Motor neuron (in vitro differentiated cells): ENCODE measurements at regions not wholly inside any gene's neighbourhood (a gene's known extent, or its start where the extent isn't known, plus 50 kb on each side); places are given as distances from the start of the nearest gene placed in this dataset.

Experiments
- ATAC-seq, 8 experiments: fragments of 200-7000 bp; cut with Tn5 transposase; replicated peaks in 6 of 8; 2 replicates each; pipeline ENCODE4 v1.8.0; 2021; ENCODE audit warnings: mild to moderate bottlenecking in 8 of 8, moderate library complexity in 8 of 8
- H3K27ac ChIP-seq, 2 donors: fragments of 250-450 bp; sonication (Bioruptor Pico); 2 replicates each; pipeline ENCODE4 v1.9.0; 2021; ENCODE audit warnings: antibody characterized with exemption in 2 of 2, mild to moderate bottlenecking in 2 of 2, moderate library complexity in 1 of 2
- H3K4me1 ChIP-seq, 2 donors: fragments of 250-450 bp; sonication (Bioruptor Pico); replicated peaks in 1 of 2; 2 replicates each; pipeline ENCODE4 v1.6.1; 2021; ENCODE audit warnings: antibody characterized with exemption in 2 of 2, mild to moderate bottlenecking in 2 of 2, moderate library complexity in 1 of 2
- H3K4me3 ChIP-seq, 5 donors: fragments of 250-450 bp; sonication (Bioruptor Pico); 2 replicates each; pipeline ENCODE4 v1.9.0; 2021; ENCODE audit warnings: antibody characterized with exemption in 5 of 5, mild to moderate bottlenecking in 5 of 5, moderate library complexity in 4 of 5
- WGBS, 10 experiments: fragments of 450-650 bp; shearing (Covaris generic); methylation state at CpG; one replicate each; pipeline ENCODE4 v1.0.0; 2022; 5-methylcytosine and 5-hydroxymethylcytosine counted together
- in situ Hi-C, 9 experiments: fragments of 400-800 bp; cut with MboI; loops; one replicate each; pipeline ENCODE4 v1.15.0; 2021; ENCODE audit warnings: low sequenced_read_pairs in 9 of 9, low pct_unique_long_range_greater_than_20kb in 2 of 9; ENCODE audit not compliant: unreplicated experiment in 9 of 9

- in situ Hi-C loops: no loop called here
- WGBS, 10 experiments: 80 to 100% (median 100%) methylated on average over 1 of the region's 1 CpG; no CpG with 5 or more reads in 4 of the 10 experiments
Observed at GRCh38 chr11:8775734-8776133, 93.1 kb downstream of the RPL27A start.

GRCh38 chr11:8776209-8776608 lies 93.6 kb downstream of the RPL27A start:
- ATAC-seq: no peak
- Histone ChIP-seq H3K27ac (no peak overlapping the region), H3K4me3 (no peak overlapping the region), H3K4me1 (no peaks in the 10 kb centered on the region)
- in situ Hi-C loops: no loop called here
- WGBS, 10 experiments: 74 to 100% (median 92%) methylated on average over 1 to 3 of the region's 3 CpGs; no CpG with 5 or more reads in 4 of the 10 experiments

More at GRCh38 chr11:8775734-8776133, 93.1 kb downstream of the RPL27A start:
- Histone ChIP-seq H3K4me1 (no peaks in the 10 kb centered on the region), H3K4me3 (no peak overlapping the region), H3K27ac (no peak overlapping the region)
- no peak for ATAC-seq

DNA sequence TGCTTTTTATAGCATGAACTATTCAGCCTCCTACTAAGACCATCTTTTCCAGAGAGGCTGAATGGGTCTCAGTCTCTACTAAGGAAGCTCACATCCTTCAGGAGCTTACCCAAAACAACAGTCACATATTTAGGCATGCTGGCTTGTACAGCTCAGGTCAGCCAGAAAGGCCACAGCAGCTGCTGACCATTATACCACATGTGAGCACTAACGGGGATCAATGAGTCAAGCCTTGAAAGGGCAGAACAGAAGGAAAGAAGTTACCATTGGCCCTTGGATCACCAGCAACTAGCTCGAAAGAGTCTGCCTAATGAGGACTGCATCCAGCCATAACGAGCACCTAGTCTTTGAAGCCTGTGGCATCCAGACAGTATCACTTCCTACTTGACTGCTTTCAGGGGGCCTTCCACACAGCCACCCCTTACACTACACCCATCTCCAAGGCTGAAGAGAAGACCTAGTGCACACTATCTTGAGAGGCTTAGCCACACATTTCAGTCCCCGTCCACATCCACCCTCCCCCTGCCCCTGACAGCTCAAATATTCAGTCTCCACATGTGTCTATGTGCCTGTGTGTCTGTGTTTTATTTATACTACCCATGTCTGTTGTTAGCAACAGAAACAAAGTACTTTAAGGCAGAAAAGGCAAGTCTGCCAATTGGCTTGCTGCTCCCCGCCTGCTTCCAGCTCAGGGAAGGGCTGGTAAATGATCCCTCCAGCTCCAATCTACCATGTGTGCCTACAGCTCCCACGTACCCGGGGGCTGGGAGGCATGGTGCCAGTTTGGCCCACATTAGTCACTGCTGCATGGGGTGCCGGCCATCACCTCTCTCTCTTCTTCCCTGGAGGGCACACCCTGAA lies 95.5 kb downstream of the RPL27A start:
- ATAC-seq: peak in 6 of 8 experiments; percentile 21 to 86 (median 79)
- H3K4me1 ChIP-seq: no peaks in the 10 kb centered on the region
- WGBS, 10 experiments: 0 to 100% (median 65%) methylated on average over 1 to 7 of the region's 8 CpGs; no CpG with 5 or more reads in 2 of the 10 experiments
- H3K27ac ChIP-seq: no peak overlapping the region
- in situ Hi-C loops: no loop called here
- no peak overlapping the region for H3K4me3 ChIP-seq

DNA sequence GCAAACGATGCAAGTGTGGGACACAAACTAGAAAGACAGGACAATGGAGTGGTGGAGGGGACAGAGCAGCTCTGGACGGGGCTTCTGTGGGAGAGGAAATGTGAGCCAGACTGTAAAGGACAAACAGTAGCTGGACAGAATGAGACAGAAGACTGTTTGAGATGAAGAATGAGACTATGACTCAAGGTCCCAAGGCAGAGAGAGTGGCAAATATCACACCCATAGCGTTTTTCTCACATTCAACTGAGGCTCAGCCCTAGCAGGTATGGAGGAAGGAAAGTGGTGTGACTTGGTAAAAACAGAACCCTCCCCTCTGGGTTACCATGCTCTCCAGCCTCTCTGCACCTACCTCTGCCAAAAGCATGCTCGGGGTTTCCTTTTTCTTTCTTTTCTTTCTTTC lies 96.5 kb downstream of the RPL27A start:
- Histone ChIP-seq H3K27ac (no peak overlapping the region), H3K4me1 (no peaks in the 10 kb centered on the region), H3K4me3 (no peak overlapping the region)
- in situ Hi-C loops: no loop called here
- 26 to 67% (median 50%) methylated on average over 2 to 4 of the region's 4 CpGs; no CpG with 5 or more reads in 1 of the 10 experiments for WGBS, 10 experiments
- no peak for ATAC-seq

GRCh38 chr11:8779732-8780131 lies 97.1 kb downstream of the RPL27A start:
- 80 to 100% (median 92%) methylated on average over 1 to 6 of the region's 10 CpGs; no CpG with 5 or more reads in 2 of the 10 experiments for WGBS, 10 experiments
- Histone ChIP-seq H3K4me3 (no peak overlapping the region), H3K27ac (no peak overlapping the region), H3K4me1 (no peaks in the 10 kb centered on the region)
- in situ Hi-C loops: no loop called here
- ATAC-seq: no peak

GRCh38 chr11:8784954-8785353 lies 102.4 kb downstream of the RPL27A start:
- Histone ChIP-seq H3K4me3 (no peak overlapping the region), H3K27ac (no peak overlapping the region), H3K4me1 (no peaks in the 10 kb centered on the region)
- ATAC-seq: no peak
- WGBS, 10 experiments: 50 to 100% (median 90%) methylated on average over 1 to 6 of the region's 6 CpGs; no CpG with 5 or more reads in 1 of the 10 experiments
- in situ Hi-C loops: no loop called here

DNA sequence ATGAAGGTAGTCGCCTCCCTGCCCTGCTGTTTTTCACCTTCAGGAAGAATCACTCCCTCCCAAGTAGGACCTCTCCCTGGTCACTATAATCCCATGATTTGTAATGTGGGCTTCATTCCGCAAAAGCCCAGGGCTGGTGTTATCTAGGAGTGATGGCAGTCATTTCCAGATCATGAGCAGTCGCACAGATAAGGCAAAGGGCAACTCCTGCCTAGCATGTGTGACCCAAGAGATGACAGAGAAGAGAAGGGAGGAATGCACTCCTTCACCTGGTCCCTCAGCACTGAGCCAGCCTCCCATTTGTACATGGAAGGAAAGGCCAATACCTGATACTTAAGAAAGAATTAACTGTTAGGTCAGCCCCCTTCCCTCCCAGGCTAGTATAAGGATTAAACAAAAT lies 102.9 kb downstream of the RPL27A start:
- 80 to 100% (median 97%) methylated on average over 1 to 3 of the region's 3 CpGs; no CpG with 5 or more reads in 2 of the 10 experiments for WGBS, 10 experiments
- no peak for ATAC-seq
- H3K27ac ChIP-seq: no peak overlapping the region
- in situ Hi-C loops: no loop called here
- H3K4me3 ChIP-seq: no peak overlapping the region
- no peaks in the 10 kb centered on the region for H3K4me1 ChIP-seq

- WGBS, 10 experiments: 60 to 100% (median 96%) methylated on average over 1 to 2 of the region's 2 CpGs
- in situ Hi-C loops: no loop called here
Observed at GRCh38 chr11:8785998-8786397, 103.4 kb downstream of the RPL27A start.

DNA sequence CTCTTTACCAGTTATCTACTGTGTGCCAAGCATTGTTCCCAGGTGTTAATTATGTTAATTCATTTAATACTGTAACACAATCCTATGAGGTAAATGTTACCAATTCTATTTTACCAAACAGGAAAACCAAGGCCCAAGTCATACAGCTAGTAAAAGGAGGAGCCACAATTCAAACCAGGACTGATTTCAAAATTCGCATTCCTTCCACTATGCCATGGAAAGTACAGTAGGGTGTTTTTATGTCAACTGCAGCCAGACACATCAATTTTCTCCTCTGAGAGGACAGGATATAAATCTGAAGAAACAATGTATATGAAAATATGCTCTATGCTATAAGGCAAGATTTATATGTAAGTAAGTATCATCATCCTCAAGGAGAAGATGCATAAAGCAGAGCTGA lies 104.3 kb downstream of the RPL27A start:
- in situ Hi-C loops: no loop called here
- WGBS, 10 experiments: 67 to 100% (median 100%) methylated on average over 1 of the region's 1 CpG; no CpG with 5 or more reads in 4 of the 10 experiments
- no peak overlapping the region for H3K27ac ChIP-seq
- H3K4me1 ChIP-seq: no peaks in the 10 kb centered on the region
- no peak overlapping the region for H3K4me3 ChIP-seq
- peak in 3 of 8 experiments; percentile 73 to 98 (median 95) for ATAC-seq

More at GRCh38 chr11:8785998-8786397, 103.4 kb downstream of the RPL27A start:
- Histone ChIP-seq H3K4me1 (no peaks in the 10 kb centered on the region), H3K27ac (no peak overlapping the region), H3K4me3 (no peak overlapping the region)
- no peak for ATAC-seq

- 56 to 100% (median 75%) methylated on average over 1 to 5 of the region's 7 CpGs; no CpG with 5 or more reads in 1 of the 10 experiments for WGBS, 10 experiments
- in situ Hi-C loops: no loop called here
- H3K27ac ChIP-seq: no peak overlapping the region
Observed at GRCh38 chr11:8787372-8787771, 104.8 kb downstream of the RPL27A start.

DNA sequence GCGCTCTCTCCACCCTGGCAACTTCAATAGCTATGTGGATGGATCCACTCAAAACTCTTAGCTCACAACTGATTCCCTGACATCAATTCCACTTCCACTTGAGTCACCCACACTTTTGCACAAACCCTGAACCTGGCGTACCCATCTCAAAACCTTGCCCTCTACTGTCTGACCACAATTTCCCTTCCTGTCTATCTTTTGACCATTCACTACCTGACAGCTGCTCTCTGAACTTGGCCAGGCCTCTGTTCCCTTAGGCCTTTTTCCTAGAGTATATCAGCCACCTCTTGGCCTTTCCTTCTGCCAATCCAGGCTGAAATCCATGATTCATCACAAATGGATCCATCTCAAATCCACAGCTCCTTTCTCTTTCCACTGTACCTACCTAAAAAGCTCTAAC lies 106.0 kb downstream of the RPL27A start:
- in situ Hi-C loops: no loop called here
- no peak for ATAC-seq
- no peak overlapping the region for H3K4me3 ChIP-seq
- 100% methylated on average over 1 to 2 of the region's 2 CpGs; no CpG with 5 or more reads in 6 of the 10 experiments for WGBS, 10 experiments
- no peaks in the 10 kb centered on the region for H3K4me1 ChIP-seq
- no peak overlapping the region for H3K27ac ChIP-seq

More at GRCh38 chr11:8787372-8787771, 104.8 kb downstream of the RPL27A start:
- Histone ChIP-seq H3K4me1 (no peaks in the 10 kb centered on the region), H3K4me3 (no peak overlapping the region)
- ATAC-seq: peak in 3 of 8 experiments; percentile 15 to 35 (median 31)

DNA sequence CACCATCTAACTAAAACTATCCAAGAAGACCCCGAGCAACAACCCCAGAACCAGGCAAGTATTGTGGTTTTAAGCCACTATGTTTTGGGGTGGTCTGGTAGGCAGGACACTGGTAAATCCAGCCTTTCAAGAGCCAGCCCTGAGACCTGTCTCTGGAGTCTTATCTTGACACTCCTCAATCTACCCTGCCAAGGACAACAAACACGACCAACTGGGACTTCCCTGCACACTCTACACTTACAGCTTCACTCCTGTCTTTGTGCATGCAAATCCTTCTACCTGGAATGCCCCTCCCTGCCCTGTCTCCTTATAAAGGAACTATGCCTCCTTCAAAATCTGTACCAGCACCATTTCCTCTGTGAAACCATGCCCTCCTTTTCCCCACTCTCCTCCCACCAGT lies 107.3 kb downstream of the RPL27A start:
- Histone ChIP-seq H3K4me3 (no peak overlapping the region), H3K4me1 (no peaks in the 10 kb centered on the region), H3K27ac (no peak overlapping the region)
- no peak for ATAC-seq
- WGBS, 10 experiments: 0 to 73% (median 40%) methylated on average over 1 to 2 of the region's 2 CpGs; no CpG with 5 or more reads in 5 of the 10 experiments
- in situ Hi-C loops: no loop called here

GRCh38 chr11:8790968-8791367 lies 108.4 kb downstream of the RPL27A start:
- ATAC-seq: no peak

More at GRCh38 chr11:8790968-8791367, 108.4 kb downstream of the RPL27A start:
- Histone ChIP-seq H3K27ac (no peak overlapping the region), H3K4me1 (no peaks in the 10 kb centered on the region), H3K4me3 (no peak overlapping the region)
- in situ Hi-C loops: no loop called here
- 86 to 100% (median 100%) methylated on average over 1 to 2 of the region's 2 CpGs; no CpG with 5 or more reads in 1 of the 10 experiments for WGBS, 10 experiments
